ENCODE measurements at regions not wholly inside any gene's neighbourhood (a gene's known extent, or its start where the extent isn't known, plus 50 kb on each side); places are given as distances from the start of the nearest gene placed in this dataset.

- TF ChIP-seq HOXB5 (CRISPR knock-in tag; IDR thresholded peaks at IDR 0.05) = no peak
- TF ChIP-seq HOXB13 (CRISPR knock-in tag; IDR thresholded peaks at IDR 0.05; ENCODE audit: low read depth) = no peak
- TF ChIP-seq RFX5 (IDR thresholded peaks at IDR 0.05) = no peak
- no peak for TF ChIP-seq PBX3 (IDR thresholded peaks at IDR 0.05)
- TF ChIP-seq ESRRA (IDR thresholded peaks at IDR 0.05; ENCODE audit: borderline replicate concordance, low read length) = 0 out of 2 replicates have a peak, but pooled peaks have one; percentile 49
- no peak for TF ChIP-seq RAD21 (conservative IDR thresholded peaks at IDR 0.05 in 1 of 2, IDR thresholded peaks at IDR 0.05 in 1 of 2)
- peak in 1 of 2 experiments; percentile 9; a peak in 3 of 5 replicates for TF ChIP-seq JUN (IDR thresholded peaks at IDR 0.05)
- no peak for TF ChIP-seq USF2 (IDR thresholded peaks at IDR 0.05)
- TF ChIP-seq ZC3H11A (IDR thresholded peaks at IDR 0.05) = no peak
Measured at GRCh38 chr9:73038613-73039012, 85.8 kb upstream of the ALDH1A1 start (continued).

DNA sequence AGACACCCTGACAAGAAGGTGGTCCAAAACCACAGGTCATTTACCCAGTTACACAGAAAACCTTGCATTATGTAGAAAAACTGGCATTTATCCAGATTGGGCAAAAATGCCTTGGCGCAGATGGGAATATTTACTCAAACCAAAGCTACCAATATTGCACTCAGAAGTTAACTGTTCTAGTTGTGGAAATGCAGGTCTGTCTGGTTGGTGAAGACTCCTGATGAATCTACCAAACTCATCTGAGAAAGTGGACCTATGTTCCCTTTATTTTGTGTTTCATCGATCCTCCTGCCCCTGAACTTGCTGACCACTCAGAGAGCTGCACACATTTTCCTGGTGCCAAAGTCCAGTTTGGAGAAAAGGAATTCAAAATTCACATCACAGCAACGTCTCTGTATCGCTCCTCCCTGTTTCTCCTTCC is 85.2 kb upstream of the ALDH1A1 start:
- Histone ChIP-seq H3K27ac (peak overlapping the region; percentile 92 to 96), H3K9me3 (no peaks in the 10 kb centered on the region), H3K4me1 (peaks cover 71% of the 10 kb centered on the region), H3K4me3 (peak overlapping the region; percentile 34), H3K4me2 (peak overlapping the region; percentile 84)
- POLR2A ChIA-PET = interaction anchor here (0.6 to 1.4 kb wide), 5 partner anchors 40 to 94 kb away, joined by 3 to 4 read pairs (median 3); no protein-coding TSS in a partner anchor
- peak in 1 of 2 experiments; percentile 71 for DNase-seq (ENCODE audit: low read depth in 1 of 2, low spot score in 1 of 2)
- TF ChIP-seq CEBPB (IDR thresholded peaks at IDR 0.05) (peak in 1 of 2 experiments; percentile 65; a peak in 1 of 4 replicates), BHLHE40 (IDR thresholded peaks at IDR 0.05; ENCODE audit: low read depth, low read length) (no peak), JUN (IDR thresholded peaks at IDR 0.05) (peak; percentile 47; a peak in 3 of 5 replicates), FOSL2 (IDR thresholded peaks at IDR 0.05) (no peak), FOSL2 (CRISPR knock-in tag; IDR thresholded peaks at IDR 0.05) (no peak), MAX (IDR thresholded peaks at IDR 0.05) (peak; percentile 1; the same call in 1 of the 2 replicates), CHD4 (IDR thresholded peaks at IDR 0.05; ENCODE audit: borderline replicate concordance) (no peak), BCL3 (IDR thresholded peaks at IDR 0.05) (peak; percentile 57; the same call in 1 of the 3 replicates), EHMT2 (IDR thresholded peaks at IDR 0.05; ENCODE audit: low read depth) (no peak), RFX5 (IDR thresholded peaks at IDR 0.05) (no peak), MAZ (IDR thresholded peaks at IDR 0.05; ENCODE audit: borderline replicate concordance, low read depth, low read length) (no peak), SMC3 (IDR thresholded peaks at IDR 0.05) (no peak), HEYL (CRISPR knock-in tag; IDR thresholded peaks at IDR 0.05) (no peak), TFCP2L1 (CRISPR knock-in tag; IDR thresholded peaks at IDR 0.05) (no peak), PHF8 (IDR thresholded peaks at IDR 0.05; ENCODE audit: borderline replicate concordance, low read depth) (no peak), RCOR1 (IDR thresholded peaks at IDR 0.05; ENCODE audit: low read depth, low read length) (no peak), POLR2A (IDR thresholded peaks at IDR 0.05; ENCODE audit: low read length) (no peak), NR3C1 (IDR thresholded peaks at IDR 0.05) (no peak), EP300 (IDR thresholded peaks at IDR 0.05) (no peak), REST (IDR thresholded peaks at IDR 0.05) (no peak), ZNF302 (CRISPR knock-in tag; IDR thresholded peaks at IDR 0.05) (no peak)
- CTCF ChIA-PET = interaction anchor here (1.2 to 3.6 kb wide), 5 partner anchors 12 to 167 kb away, joined by 3 to 18 read pairs (median 9); no protein-coding TSS in a partner anchor
- ATAC-seq = peak; percentile 56 to 77; a peak in 5 of 6 replicates
- peak; percentile 49 for FAIRE-seq
- 2% methylated on average over 4 of the region's 4 CpGs for WGBS (ENCODE audit: missing lambda C conversion rate)

All from A549 (cell line).